ENCODE measurements at regions not wholly inside any gene's neighbourhood (a gene's known extent, or its start where the extent isn't known, plus 50 kb on each side); places are given as distances from the start of the nearest gene placed in this dataset.

- DNase-seq, result no peak
These were observed 359.3 kb upstream of the TNP1 start for GRCh38 chr2:217219164-217219520.

DNA sequence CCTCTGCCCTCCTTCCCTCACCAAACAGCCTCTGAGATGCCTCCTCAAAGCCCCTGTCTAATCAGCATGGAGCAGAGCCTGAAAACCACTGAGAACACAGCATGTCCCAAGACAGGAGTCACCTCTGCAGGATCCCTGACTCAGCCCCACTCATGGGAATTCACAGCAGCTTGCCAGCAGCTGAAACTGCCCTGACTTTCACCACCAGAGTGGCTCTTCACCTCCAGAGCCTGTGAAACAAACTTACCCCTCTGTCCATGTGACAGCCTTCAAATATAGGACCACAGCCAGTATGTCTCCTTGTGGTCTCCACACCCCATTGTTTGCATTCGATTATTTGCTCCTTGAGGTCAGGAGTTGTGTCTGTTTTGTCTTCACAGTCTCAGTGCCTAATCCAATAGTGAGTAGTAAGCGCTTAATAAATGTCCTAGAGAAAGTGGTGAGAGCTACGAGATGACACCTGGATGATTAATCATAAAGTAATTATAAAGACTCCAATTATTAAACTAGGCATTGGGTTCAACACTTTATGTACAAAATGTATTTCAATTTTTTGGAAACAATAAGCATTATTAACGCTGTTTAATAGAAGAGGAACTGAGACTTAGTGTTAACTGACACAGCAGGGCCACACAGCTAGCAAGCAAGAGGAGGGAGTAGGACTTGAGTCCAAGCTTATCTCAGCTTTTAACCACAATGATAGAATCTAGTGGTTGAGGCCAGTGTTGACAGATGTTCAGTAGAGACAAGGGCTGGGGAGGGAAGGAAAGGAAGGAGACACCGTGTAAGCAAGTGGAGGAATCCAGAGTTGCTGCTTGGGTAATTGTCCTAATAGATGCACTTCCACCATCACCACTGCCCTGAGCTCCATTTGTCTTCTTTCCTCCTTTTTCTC, 358.7 kb upstream of the TNP1 start:
- no peak for DNase-seq

GRCh38 chr2:217216982-217217381, 357.1 kb upstream of the TNP1 start:
- no peak for DNase-seq

DNA sequence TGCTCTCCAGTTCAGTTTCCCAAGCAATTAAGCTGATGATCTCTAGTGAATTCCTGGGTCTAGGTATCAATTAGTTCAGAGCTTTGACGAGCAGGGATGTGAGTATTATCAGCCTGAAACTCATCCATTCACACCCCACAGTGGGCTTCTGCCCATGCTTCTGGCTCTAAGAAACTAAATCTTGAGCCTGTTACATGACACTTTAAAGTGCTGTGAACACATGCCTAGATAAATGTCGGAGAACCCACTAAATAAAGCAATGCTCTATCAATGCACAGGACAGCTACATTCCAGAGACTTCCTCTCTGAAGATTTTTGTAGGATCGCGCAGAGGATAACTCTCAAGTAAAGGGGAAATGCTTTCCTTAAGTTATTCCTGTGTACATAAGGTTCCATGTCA, 356.5 kb upstream of the TNP1 start:
- no peak for DNase-seq

DNA sequence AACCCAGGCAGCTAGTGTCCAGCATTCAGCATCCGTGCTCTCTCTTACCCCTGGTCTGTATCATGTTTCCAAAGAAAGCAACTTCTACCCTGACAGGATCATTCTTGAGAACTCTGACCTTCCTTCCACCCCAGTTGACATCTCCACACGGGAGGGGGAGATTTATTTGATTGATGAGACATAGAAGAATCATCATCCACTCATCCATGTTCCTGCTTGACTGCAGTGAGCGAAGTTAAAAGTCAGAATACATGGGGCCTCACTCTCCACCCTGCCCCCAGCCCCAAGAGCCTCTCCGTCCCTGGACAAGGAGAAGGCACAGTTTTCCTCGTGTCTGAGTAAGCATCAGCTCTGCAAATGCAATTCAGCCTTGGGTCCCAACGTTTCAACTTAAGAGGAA, 356.0 kb upstream of the TNP1 start:
- no peak for DNase-seq

DNA sequence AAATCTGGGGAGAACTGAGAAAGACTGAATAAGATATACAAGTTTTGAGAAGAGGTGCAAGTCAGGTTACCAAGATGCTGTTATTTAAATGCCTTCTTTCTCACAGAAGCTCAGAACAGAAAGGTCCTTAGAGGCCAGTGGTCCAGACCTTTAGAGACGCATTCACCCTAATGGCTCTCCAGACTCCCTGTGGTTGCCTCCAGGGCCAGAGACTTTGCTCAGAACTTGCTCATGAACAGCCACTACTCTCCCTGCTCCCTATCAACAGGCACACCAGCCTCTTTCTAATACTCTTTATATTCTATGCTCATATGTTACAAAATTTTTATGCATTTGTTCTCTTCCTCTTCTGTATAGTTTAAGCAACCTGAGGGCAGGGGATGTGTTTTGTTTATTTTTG, 349.0 kb upstream of the TNP1 start:
- DNase-seq, result no peak

DNA sequence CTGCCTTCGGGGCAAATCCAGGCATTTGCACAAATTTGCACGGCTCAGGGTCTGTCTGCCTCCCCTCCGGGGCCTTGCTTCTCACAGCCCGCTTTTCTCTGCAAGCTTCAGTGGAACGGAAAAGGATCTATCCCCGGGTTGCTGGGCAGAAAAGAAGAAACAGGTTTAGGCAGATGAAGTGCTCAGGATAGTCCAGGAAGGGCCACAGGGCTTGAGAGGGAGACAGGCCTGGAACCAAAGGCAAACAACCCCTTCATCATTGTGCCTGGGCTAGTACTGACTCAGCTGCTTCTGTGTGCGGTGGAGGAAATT, 347.8 kb upstream of the TNP1 start:
- DNase-seq, result no peak

- no peak for DNase-seq
These were observed 347.2 kb upstream of the TNP1 start for GRCh38 chr2:217206907-217207698.

GRCh38 chr2:217206016-217206725, 346.3 kb upstream of the TNP1 start:
- no peak for DNase-seq

GRCh38 chr2:217204358-217204757, 344.5 kb upstream of the TNP1 start:
- DNase-seq, result no peak

DNA sequence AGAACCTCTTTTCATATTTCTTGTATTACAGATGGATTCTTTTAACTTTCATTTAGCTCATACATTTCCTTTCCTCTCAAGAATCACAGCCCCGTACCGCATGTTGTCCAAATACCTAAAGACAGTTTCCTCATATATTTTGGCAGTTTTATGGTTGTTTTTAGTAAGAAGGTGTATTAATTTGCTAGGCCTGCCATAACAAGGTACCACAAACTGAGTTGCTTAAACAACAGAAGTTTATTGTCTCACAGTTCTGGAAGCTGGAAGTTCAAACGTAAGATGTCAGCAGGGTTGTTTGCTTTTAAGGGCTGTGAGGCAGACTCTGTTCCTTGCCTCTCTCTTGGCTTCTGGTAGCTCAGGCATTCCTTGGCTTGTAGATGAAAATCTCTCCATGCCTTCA, 343.2 kb upstream of the TNP1 start:
- no peak for DNase-seq

DNA sequence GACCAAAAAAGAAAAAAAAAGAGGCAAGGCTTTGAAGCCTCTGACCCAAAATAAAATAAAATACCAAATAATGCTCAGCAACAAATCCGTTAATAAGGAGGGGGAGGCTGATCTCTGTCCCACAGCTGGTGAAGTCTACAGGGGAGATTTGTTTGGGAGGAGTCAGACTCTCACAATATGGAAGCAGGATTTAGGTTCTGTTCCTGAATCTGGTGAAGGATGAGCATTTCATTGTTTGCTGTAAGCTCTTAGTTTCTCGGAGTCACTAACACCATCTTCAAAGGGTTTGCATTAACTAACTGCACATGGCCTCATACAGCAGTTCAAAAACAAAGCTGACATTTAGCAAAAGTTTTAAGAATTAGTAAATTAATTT, 339.4 kb upstream of the TNP1 start:
- DNase-seq, result no peak

DNA sequence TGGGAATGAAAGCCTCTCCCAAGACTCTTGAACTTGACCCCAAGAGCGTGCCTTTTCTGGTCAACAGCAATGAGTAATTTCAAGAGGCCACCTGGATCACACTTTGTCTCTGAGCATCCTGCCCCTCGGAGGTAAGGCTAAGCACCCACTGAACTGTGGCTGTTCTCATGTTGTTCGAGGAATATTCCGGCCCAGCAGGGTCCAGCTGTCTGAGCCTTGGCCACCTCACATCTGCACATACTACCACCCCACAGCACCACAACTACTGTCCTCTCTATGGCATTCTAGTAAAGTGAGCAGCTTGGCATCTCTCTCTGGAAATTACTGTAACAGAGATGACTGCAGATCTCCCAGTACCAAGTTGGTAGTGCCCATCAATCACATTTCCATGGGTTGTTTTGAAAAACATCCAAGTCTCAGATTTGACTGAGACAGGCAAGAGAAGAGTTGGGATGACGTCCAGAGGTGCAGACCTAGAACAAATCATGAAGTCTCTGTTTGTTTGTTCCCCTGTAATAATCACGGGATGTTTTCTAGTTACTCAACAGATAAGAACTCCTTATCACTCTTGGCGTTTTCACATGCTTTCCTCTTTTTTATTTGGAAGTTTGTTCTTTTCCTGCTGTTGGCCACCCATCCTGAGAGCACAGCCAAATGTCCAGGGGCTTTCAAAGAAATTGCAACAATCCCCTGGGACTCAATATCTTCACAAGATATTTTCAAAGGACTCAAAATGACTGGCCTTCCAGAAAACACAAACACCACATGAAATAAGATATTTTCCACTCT, 336.0 kb upstream of the TNP1 start:
- no peak for DNase-seq

DNA sequence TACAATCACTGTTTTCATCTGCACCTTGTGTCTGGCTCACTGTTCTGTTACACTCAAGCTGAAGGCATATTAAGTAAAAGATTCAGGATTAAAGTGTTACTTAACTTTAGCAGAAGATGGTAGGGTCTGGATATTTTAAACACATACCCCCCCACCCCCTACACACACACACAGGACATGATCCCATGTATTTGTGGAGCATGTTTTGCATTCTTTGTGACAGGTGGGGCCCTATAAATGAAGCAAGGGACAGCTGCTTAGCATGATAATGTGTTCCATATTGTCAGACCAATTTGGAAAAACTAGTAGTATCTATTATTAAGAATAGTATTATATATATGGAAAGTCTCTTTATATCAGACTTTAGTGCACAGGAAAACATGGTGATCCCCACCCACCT, 335.2 kb upstream of the TNP1 start:
- DNase-seq, result no peak

GRCh38 chr2:217193431-217194340, 333.8 kb upstream of the TNP1 start:
- DNase-seq, result no peak

- no peak for DNase-seq
These were observed 332.5 kb upstream of the TNP1 start for GRCh38 chr2:217192366-217192765.

DNA sequence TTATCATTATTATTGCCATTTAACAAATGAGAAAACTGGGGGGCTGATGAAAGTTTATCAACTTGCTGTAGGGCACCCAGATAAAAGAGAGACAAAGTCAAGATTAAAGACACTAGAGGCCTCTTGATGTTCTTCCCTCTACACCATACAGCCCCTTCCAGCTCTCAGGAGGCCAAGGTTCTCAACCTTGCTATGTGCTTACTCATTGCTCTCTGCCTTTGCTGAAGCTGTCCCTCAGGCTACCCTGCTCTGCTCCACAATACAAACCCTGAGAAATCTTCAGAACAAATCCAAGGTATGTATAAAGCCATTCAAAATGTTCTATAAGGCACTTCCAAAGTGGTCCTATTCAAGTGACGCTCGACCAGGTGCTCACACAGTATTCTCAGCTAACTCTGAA, 329.9 kb upstream of the TNP1 start:
- no peak for DNase-seq

- no peak for DNase-seq
These were observed 329.3 kb upstream of the TNP1 start for GRCh38 chr2:217189131-217189530.

DNA sequence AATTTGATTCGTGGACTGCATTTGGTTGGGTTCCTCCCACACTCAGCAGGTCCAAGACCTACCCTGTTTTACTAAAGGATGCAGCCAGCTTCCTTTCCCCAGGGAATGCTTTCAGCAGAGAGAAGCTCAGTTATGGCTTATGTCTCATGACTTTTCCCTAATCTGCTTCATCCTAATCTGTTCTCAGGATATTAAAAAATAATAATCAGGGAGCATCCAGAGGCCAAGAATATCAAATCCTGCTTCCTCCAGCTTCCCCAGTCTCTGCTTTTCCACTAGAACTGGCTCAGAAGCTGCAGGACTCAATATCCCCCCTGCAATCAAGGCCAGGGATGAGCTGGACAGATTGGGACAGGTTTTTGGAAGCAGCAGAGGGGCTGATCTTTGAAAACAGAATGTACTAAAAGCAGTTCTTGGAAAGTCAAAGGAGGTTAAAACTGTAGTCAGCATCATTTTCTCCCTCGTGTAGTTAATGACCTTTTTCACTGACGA, 326.9 kb upstream of the TNP1 start:
- DNase-seq, result no peak

- DNase-seq, result no peak
These were observed 326.3 kb upstream of the TNP1 start for GRCh38 chr2:217186152-217186551.

DNA sequence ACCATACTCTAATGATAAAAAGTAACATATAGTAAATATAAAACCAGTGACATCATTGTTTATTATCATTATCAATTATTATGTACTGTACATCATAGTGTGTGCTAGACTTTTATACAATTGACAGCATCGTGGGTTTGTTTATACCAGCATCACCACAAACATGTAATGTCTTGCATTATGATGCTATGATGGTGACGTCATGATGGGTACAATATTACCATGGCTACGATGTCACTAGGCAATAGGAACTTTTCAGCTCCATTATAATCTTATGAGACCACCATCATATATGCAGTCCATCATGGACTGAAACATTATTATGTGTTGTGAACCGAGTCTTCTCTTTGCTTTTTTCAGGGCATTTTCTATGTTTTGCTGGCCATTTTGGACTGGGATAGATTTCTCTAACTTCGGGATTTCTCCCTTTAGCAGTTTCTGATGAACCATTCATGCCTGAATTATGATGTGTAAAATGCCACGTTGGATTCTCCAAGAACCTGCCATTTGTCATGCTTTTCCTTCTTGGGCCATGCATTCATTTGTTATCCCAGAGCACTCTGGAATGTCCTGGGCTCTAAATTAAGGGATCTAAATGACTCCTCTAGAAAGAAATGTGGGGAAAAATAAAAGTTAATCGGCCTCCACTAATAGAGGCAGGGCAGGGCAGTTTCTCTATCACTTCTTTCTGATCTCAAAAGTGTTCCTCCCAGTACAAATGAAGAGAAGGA, 325.6 kb upstream of the TNP1 start:
- no peak for DNase-seq
